ENCODE measurements at regions not wholly inside any gene's neighbourhood (a gene's known extent, or its start where the extent isn't known, plus 50 kb on each side); places are given as distances from the start of the nearest gene placed in this dataset.
"Not testable (repeated sequence)": the region's sequence is repeated elsewhere in the genome, so short reads cannot be mapped to it uniquely, and the experiment has no call there.

DNA sequence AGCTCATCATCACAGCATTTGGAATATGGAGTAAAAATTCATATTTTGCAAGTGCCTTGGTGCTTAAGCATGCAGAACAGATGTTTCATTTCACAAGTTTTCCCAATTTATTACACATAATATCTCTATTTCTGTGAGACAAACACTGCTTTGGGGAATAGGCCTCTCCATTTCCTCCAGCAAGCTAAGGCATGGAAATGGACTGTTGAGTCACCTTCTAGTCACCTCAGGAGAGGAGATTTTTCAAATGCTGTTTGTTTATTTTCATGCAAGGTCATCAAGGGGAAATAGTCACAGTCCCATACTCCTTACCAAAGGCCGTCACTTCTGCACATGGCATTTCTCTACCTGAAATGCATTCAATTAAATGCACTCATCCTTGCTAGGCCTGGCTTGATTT is 57.4 kb upstream of the NUTM2D start:
- not testable (repeated sequence) for DNase-seq

DNA sequence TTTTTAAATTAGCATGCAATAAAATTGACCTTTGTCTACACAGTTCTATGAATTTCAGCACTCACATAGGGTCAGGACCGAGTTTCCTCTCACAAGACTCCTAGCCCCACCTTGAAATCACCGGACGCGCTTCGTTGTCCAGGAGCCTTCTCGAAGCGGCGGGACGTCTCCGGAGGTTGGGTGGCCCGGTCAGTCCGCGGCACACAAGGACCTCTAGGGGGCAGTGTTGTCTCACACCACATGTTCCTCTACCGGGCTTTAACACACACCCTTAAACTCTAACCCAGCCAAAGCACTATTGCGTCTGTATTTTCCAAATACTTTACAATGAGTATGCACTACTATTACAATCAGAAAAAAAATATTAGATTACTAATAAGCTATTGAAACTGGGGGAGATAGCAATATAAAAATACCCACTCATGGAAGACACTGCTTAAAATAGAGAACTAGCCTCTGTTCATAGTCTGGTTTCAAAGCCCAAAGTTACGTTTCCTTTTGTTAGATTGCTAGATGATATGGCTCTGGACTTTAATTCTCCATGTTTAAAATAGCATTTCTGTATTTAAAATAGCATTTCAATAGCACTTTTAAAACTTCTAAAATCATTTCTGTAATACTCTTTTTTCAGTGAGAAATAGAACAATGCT is 56.0 kb upstream of the NUTM2D start:
- peak in 2 of 5 experiments; percentile 4 to 9 for DNase-seq

DNA sequence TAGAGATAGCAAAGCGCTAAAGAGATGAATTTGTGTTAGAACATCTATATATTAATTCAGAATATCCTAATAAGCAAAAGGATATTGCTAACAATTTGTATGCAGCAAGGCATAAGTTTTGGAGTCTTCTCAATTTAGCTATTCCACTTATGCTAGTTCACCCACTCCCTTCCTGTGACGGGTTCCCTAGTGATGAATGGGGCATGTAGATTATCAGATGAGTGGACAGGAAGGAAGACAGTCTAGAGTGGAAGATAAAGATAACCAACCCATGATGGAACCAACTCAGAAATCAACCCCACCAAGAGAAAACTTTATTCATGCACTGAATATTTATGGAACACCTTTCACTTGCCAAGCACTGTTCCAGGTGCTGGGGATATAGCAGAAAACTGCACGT is 55.4 kb upstream of the NUTM2D start:
- DNase-seq: not testable (repeated sequence)

DNA sequence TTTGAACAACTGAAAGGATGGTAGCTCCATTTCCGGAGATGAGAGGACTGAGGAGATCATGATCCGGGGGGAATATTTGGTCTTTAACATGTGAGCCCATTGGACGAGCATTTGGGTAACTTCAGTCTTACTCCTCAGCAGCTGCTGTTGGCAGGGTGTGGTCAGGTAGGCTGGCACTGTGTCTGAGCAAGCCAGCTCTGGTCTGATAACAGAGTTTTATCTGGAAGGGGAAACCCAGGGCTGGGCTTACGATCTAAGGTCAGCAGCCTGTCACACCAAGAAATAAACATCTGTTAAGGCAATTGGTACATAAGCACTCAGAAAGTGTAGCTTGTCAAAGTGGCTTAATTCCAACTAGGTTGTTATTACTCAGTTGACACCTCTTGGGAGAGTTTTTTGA is 53.8 kb upstream of the NUTM2D start:
- not testable (repeated sequence) for DNase-seq

DNA sequence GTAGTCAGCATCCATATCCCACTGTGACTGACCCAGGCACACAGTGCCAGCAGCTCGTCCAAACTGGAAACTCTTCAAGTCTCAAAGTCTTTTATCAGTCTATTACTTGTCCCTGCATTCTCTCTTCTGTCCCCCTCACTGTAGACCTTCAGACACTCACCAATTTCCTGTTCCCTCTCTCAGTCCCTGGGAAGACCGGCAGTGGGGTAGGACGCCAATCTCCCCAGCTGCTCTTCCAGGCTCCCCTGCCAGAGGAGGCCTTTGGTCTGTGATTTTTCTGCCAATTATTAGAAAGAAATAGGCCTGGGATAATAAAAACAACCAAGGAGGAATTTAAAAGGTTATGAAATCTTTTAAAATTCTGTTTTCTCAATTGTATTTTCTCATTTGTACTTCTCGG is 50.9 kb upstream of the NUTM2D start:
- not testable (repeated sequence) for DNase-seq
